ENCODE measurements at regions not wholly inside any gene's neighbourhood (a gene's known extent, or its start where the extent isn't known, plus 50 kb on each side); places are given as distances from the start of the nearest gene placed in this dataset.
A peak's percentile ranks its signal among the peaks of the same experiment; 100 is the strongest.

- no peaks in the 10 kb centered on the region for H3K9me3 ChIP-seq (ENCODE audit: control extremely low read depth in 1 of 5, control insufficient read depth in 4 of 5, insufficient read depth in 2 of 5, low read depth in 1 of 5, low read length in 4 of 5)
- ChIA-PET POLR2A (no interaction called here), CTCF (no interaction called here)
- peak overlapping the region; percentile 78 to 98 (median 88) for H3K4me3 ChIP-seq (ENCODE audit: control insufficient read depth in 1 of 7, extremely low read depth in 1 of 7, insufficient read depth in 4 of 7, low read depth in 2 of 7, low read length in 6 of 7)
- no peak overlapping the region for H3K27ac ChIP-seq (ENCODE audit: insufficient read depth in 1 of 2, low read depth in 1 of 2, low read length in 2 of 2, poor library complexity in 1 of 2, severe bottlenecking in 2 of 2)
- H3K27me3 ChIP-seq (replicated peaks in 2 of 5; ENCODE audit: control insufficient read depth in 4 of 5, insufficient read depth in 5 of 5, low read length in 4 of 5) = no peaks in the 10 kb centered on the region
- peaks cover 5 to 31% (median 19%) of the 10 kb centered on the region in 4 experiments for H3K4me1 ChIP-seq (ENCODE audit: control extremely low read depth in 1 of 4, control insufficient read depth in 4 of 4, insufficient read depth in 4 of 4, low read length in 3 of 4)
- under 1% methylated on average over 89 of the region's 121 CpGs for WGBS (ENCODE audit: insufficient coverage)
- no peaks in the 10 kb centered on the region for H3K36me3 ChIP-seq (ENCODE audit: control insufficient read depth in 4 of 4, insufficient read depth in 4 of 4, low read length in 3 of 4)
- peak; percentile 45 to 72 (median 62) for DNase-seq
These were observed 75.9 kb upstream of the VGLL4 start for GRCh38 chr3:11719406-11720303.

- POLR2A ChIA-PET = no interaction called here
- H3K36me3 ChIP-seq (ENCODE audit: control insufficient read depth in 4 of 4, insufficient read depth in 4 of 4, low read length in 3 of 4) = no peaks in the 10 kb centered on the region
- DNase-seq = peak; percentile 42 to 74 (median 65)
- no peaks in the 10 kb centered on the region for H3K9me3 ChIP-seq (ENCODE audit: control extremely low read depth in 1 of 5, control insufficient read depth in 4 of 5, insufficient read depth in 2 of 5, low read depth in 1 of 5, low read length in 4 of 5)
- H3K27ac ChIP-seq (ENCODE audit: insufficient read depth in 1 of 2, low read depth in 1 of 2, low read length in 2 of 2, poor library complexity in 1 of 2, severe bottlenecking in 2 of 2) = peak overlapping the region; percentile 12 to 76
- CTCF ChIA-PET = no interaction called here
- H3K27me3 ChIP-seq (replicated peaks in 2 of 5; ENCODE audit: control insufficient read depth in 4 of 5, insufficient read depth in 5 of 5, low read length in 4 of 5) = no peaks in the 10 kb centered on the region
- under 1% methylated on average over 39 of the region's 44 CpGs for WGBS (ENCODE audit: insufficient coverage)
- H3K4me3 ChIP-seq (ENCODE audit: control insufficient read depth in 1 of 7, extremely low read depth in 1 of 7, insufficient read depth in 4 of 7, low read depth in 2 of 7, low read length in 6 of 7) = peak overlapping the region; percentile 78 to 98 (median 88)
- H3K4me1 ChIP-seq (ENCODE audit: control extremely low read depth in 1 of 4, control insufficient read depth in 4 of 4, insufficient read depth in 4 of 4, low read length in 3 of 4) = peaks cover 5 to 31% (median 19%) of the 10 kb centered on the region in 4 experiments
These were observed 75.1 kb upstream of the VGLL4 start for GRCh38 chr3:11718637-11719405.

GRCh38 chr3:11717768-11718636 lies 74.3 kb upstream of the VGLL4 start:
- Histone ChIP-seq H3K9me3 (ENCODE audit: control extremely low read depth in 1 of 5, control insufficient read depth in 4 of 5, insufficient read depth in 2 of 5, low read depth in 1 of 5, low read length in 4 of 5) (no peaks in the 10 kb centered on the region), H3K4me3 (ENCODE audit: control insufficient read depth in 1 of 7, extremely low read depth in 1 of 7, insufficient read depth in 4 of 7, low read depth in 2 of 7, low read length in 6 of 7) (peak overlapping the region in 6 of 7 experiments; percentile 78 to 98 (median 89)), H3K27ac (ENCODE audit: insufficient read depth in 1 of 2, low read depth in 1 of 2, low read length in 2 of 2, poor library complexity in 1 of 2, severe bottlenecking in 2 of 2) (peak overlapping the region; percentile 12 to 76), H3K27me3 (replicated peaks in 2 of 5; ENCODE audit: control insufficient read depth in 4 of 5, insufficient read depth in 5 of 5, low read length in 4 of 5) (no peaks in the 10 kb centered on the region), H3K4me1 (ENCODE audit: control extremely low read depth in 1 of 4, control insufficient read depth in 4 of 4, insufficient read depth in 4 of 4, low read length in 3 of 4) (peaks cover 5 to 31% (median 19%) of the 10 kb centered on the region in 4 experiments), H3K36me3 (ENCODE audit: control insufficient read depth in 4 of 4, insufficient read depth in 4 of 4, low read length in 3 of 4) (no peaks in the 10 kb centered on the region)
- DNase-seq = peak in 2 of 3 donors; percentile 17 to 27
- CTCF ChIA-PET = interaction anchor here (1.1 to 1.4 kb wide), 2 partner anchors 14 to 338 kb away, joined by 4 to 6 read pairs; no protein-coding TSS in a partner anchor
- POLR2A ChIA-PET = interaction anchor here (0.6 kb wide), 1 partner anchor 128 kb away, joined by 3 read pairs; no protein-coding TSS in a partner anchor
- WGBS (ENCODE audit: insufficient coverage) = 8% methylated on average over 4 of the region's 9 CpGs

GRCh38 chr3:11717301-11717700 lies 73.6 kb upstream of the VGLL4 start:
- POLR2A ChIA-PET = no interaction called here
- CTCF ChIA-PET = interaction anchor here (1.1 to 1.4 kb wide), 2 partner anchors 14 to 338 kb away, joined by 4 to 6 read pairs; no protein-coding TSS in a partner anchor

GRCh38 chr3:11716573-11717290 lies 73.0 kb upstream of the VGLL4 start:
- no peaks in the 10 kb centered on the region for H3K36me3 ChIP-seq (ENCODE audit: control insufficient read depth in 4 of 4, insufficient read depth in 4 of 4, low read length in 3 of 4)
- H3K27ac ChIP-seq (ENCODE audit: insufficient read depth in 1 of 2, low read depth in 1 of 2, low read length in 2 of 2, poor library complexity in 1 of 2, severe bottlenecking in 2 of 2) = no peak overlapping the region
- no peak overlapping the region for H3K4me3 ChIP-seq (ENCODE audit: control insufficient read depth in 1 of 7, extremely low read depth in 1 of 7, insufficient read depth in 4 of 7, low read depth in 2 of 7, low read length in 6 of 7)
- H3K27me3 ChIP-seq (replicated peaks in 2 of 5; ENCODE audit: control insufficient read depth in 4 of 5, insufficient read depth in 5 of 5, low read length in 4 of 5) = no peaks in the 10 kb centered on the region
- peaks cover 5 to 31% (median 19%) of the 10 kb centered on the region in 4 experiments for H3K4me1 ChIP-seq (ENCODE audit: control extremely low read depth in 1 of 4, control insufficient read depth in 4 of 4, insufficient read depth in 4 of 4, low read length in 3 of 4)
- no peak for DNase-seq
- WGBS (ENCODE audit: insufficient coverage) = 100% methylated on average over 1 of the region's 6 CpGs
- H3K9me3 ChIP-seq (ENCODE audit: control extremely low read depth in 1 of 5, control insufficient read depth in 4 of 5, insufficient read depth in 2 of 5, low read depth in 1 of 5, low read length in 4 of 5) = no peaks in the 10 kb centered on the region
- CTCF ChIA-PET = interaction anchor here (1.1 to 1.4 kb wide), 2 partner anchors 13 to 337 kb away, joined by 4 to 6 read pairs; no protein-coding TSS in a partner anchor
- POLR2A ChIA-PET = no interaction called here

More at GRCh38 chr3:11717301-11717700, 73.6 kb upstream of the VGLL4 start:
- Histone ChIP-seq H3K36me3 (ENCODE audit: control insufficient read depth in 4 of 4, insufficient read depth in 4 of 4, low read length in 3 of 4) (no peaks in the 10 kb centered on the region), H3K27me3 (replicated peaks in 2 of 5; ENCODE audit: control insufficient read depth in 4 of 5, insufficient read depth in 5 of 5, low read length in 4 of 5) (no peaks in the 10 kb centered on the region), H3K9me3 (ENCODE audit: control extremely low read depth in 1 of 5, control insufficient read depth in 4 of 5, insufficient read depth in 2 of 5, low read depth in 1 of 5, low read length in 4 of 5) (no peaks in the 10 kb centered on the region), H3K27ac (ENCODE audit: insufficient read depth in 1 of 2, low read depth in 1 of 2, low read length in 2 of 2, poor library complexity in 1 of 2, severe bottlenecking in 2 of 2) (no peak overlapping the region), H3K4me3 (ENCODE audit: control insufficient read depth in 1 of 7, extremely low read depth in 1 of 7, insufficient read depth in 4 of 7, low read depth in 2 of 7, low read length in 6 of 7) (no peak overlapping the region), H3K4me1 (ENCODE audit: control extremely low read depth in 1 of 4, control insufficient read depth in 4 of 4, insufficient read depth in 4 of 4, low read length in 3 of 4) (peaks cover 5 to 31% (median 19%) of the 10 kb centered on the region in 4 experiments)
- 100% methylated on average over 1 of the region's 6 CpGs for WGBS (ENCODE audit: insufficient coverage)
- DNase-seq = no peak

GRCh38 chr3:11713171-11713570 lies 69.5 kb upstream of the VGLL4 start:
- H3K9me3 ChIP-seq (ENCODE audit: control extremely low read depth in 1 of 5, control insufficient read depth in 4 of 5, insufficient read depth in 2 of 5, low read depth in 1 of 5, low read length in 4 of 5) = peaks cover 0 to 11% (median 4%) of the 10 kb centered on the region in 5 experiments
- CTCF ChIA-PET = no interaction called here
- WGBS (ENCODE audit: insufficient coverage) = 89% methylated on average over 2 of the region's 6 CpGs
- no peak overlapping the region for H3K4me3 ChIP-seq (ENCODE audit: control insufficient read depth in 1 of 7, extremely low read depth in 1 of 7, insufficient read depth in 4 of 7, low read depth in 2 of 7, low read length in 6 of 7)
- H3K36me3 ChIP-seq (ENCODE audit: control insufficient read depth in 4 of 4, insufficient read depth in 4 of 4, low read length in 3 of 4) = no peaks in the 10 kb centered on the region
- DNase-seq = no peak
- H3K27ac ChIP-seq (ENCODE audit: insufficient read depth in 1 of 2, low read depth in 1 of 2, low read length in 2 of 2, poor library complexity in 1 of 2, severe bottlenecking in 2 of 2) = no peak overlapping the region
- POLR2A ChIA-PET = no interaction called here
- H3K27me3 ChIP-seq (replicated peaks in 2 of 5; ENCODE audit: control insufficient read depth in 4 of 5, insufficient read depth in 5 of 5, low read length in 4 of 5) = no peaks in the 10 kb centered on the region
- H3K4me1 ChIP-seq (ENCODE audit: control extremely low read depth in 1 of 4, control insufficient read depth in 4 of 4, insufficient read depth in 4 of 4, low read length in 3 of 4) = peaks cover 0 to 14% (median 3%) of the 10 kb centered on the region in 4 experiments

Measured in common myeloid progenitor, CD34-positive (primary cell).